Thoracic aorta (tissue), 2 donors: ENCODE measurements at regions not wholly inside any gene's neighbourhood (a gene's known extent, or its start where the extent isn't known, plus 50 kb on each side); places are given as distances from the start of the nearest gene placed in this dataset.

Experiments
- ATAC-seq: fragments of 150-250 bp; one replicate; pipeline ENCODE4 v1.8.0; 2017; ENCODE audit warnings: low read depth; ENCODE audit not compliant: insufficient number of reproducible peaks, low FRiP score
- DNase-seq: peaks from one replicate; pipeline ENCODE4 v3.0.0-alpha.2; 2020; ENCODE audit warnings: low spot score
- H3K27ac ChIP-seq, 2 donors: fragments of 200-600 bp; sonication (generic); 1 replicate in 1 of 2; 2 replicates in 1 of 2; pipeline ENCODE4 v1.5.1; 2016; ENCODE audit warnings: mild to moderate bottlenecking in 2 of 2, moderate library complexity in 2 of 2
- H3K27me3 ChIP-seq: fragments of 200-600 bp; sonication (generic); replicated peaks from 2 replicates; pipeline ENCODE4 v1.6.0; 2016; ENCODE audit warnings: mild to moderate bottlenecking; ENCODE audit not compliant: insufficient read depth
- H3K36me3 ChIP-seq: fragments of 200-600 bp; sonication (generic); one replicate; pipeline ENCODE4 v1.5.1; 2016
- H3K4me1 ChIP-seq, 2 donors: fragments of 200-600 bp; sonication (generic); 1 replicate in 1 of 2; 2 replicates in 1 of 2; pipeline versions ENCODE4 v1.5.1 to v1.6.0; 2016; ENCODE audit warnings: low read depth in 2 of 2, mild to moderate bottlenecking in 1 of 2; ENCODE audit not compliant: control insufficient read depth in 1 of 2
- H3K4me3 ChIP-seq: fragments of 200-600 bp; sonication (generic); 2 replicates; pipeline ENCODE4 v1.5.1; 2016; ENCODE audit warnings: mild to moderate bottlenecking
- H3K9me3 ChIP-seq: fragments of 200-600 bp; sonication (generic); 2 replicates; pipeline ENCODE4 v1.5.1; 2016
- TF ChIP-seq, protein P1 (sequence below): fragments of 200-600 bp; sonication (generic); IDR thresholded peaks from one replicate; pipeline ENCODE4 v1.5.1; 2019; ENCODE audit warnings: antibody characterized with exemption

DNA sequence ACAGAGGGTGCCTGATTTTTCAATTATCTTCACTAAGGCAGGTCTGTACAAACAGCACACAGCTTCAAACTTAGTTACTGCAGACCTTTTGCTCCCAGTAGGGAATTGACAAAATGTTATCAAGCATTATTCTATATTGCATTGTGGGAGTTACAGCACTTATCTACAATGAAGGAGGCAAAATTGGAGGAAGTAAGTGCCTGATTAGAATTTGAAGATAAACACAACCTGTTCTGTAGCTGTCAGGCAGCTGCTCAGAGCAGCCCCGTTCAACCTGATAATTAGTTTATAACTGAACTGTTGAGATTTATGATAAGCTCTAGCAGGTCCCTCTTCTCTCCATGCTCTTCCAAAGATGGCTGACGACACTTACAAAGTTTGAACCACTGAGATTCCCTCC, 364.4 kb upstream of the CYRIA start:
- Histone ChIP-seq H3K9me3 (no peaks in the 10 kb centered on the region), H3K27ac (no peak overlapping the region), H3K27me3 (no peaks in the 10 kb centered on the region), H3K4me3 (no peak overlapping the region), H3K36me3 (no peaks in the 10 kb centered on the region), H3K4me1 (no peaks in the 10 kb centered on the region)
- ATAC-seq (no peak), DNase-seq (no peak)
- TF ChIP-seq, protein P1, sequence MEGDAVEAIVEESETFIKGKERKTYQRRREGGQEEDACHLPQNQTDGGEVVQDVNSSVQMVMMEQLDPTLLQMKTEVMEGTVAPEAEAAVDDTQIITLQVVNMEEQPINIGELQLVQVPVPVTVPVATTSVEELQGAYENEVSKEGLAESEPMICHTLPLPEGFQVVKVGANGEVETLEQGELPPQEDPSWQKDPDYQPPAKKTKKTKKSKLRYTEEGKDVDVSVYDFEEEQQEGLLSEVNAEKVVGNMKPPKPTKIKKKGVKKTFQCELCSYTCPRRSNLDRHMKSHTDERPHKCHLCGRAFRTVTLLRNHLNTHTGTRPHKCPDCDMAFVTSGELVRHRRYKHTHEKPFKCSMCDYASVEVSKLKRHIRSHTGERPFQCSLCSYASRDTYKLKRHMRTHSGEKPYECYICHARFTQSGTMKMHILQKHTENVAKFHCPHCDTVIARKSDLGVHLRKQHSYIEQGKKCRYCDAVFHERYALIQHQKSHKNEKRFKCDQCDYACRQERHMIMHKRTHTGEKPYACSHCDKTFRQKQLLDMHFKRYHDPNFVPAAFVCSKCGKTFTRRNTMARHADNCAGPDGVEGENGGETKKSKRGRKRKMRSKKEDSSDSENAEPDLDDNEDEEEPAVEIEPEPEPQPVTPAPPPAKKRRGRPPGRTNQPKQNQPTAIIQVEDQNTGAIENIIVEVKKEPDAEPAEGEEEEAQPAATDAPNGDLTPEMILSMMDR, result no peak

DNA sequence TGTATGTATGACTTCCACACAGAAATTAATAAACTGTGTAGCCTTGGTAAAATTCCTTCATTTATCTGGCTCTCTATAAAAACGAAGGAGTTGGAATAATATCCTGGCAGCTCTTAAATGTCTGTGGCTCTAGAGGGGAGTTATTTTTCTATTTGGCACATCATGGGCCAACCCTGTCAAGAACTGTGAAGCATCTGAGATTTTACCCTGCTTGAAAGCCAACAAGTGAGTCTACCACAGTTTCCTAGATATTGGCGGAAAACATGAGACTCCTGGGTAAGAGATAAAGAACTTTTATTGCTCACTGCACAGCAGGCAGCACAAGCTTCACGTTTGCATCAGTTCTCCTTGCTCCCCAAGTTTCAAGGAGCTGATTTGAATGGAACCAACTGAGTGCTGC, 346.7 kb upstream of the CYRIA start:
- Histone ChIP-seq H3K4me1 (no peaks in the 10 kb centered on the region), H3K36me3 (no peaks in the 10 kb centered on the region), H3K4me3 (no peak overlapping the region), H3K27ac (no peak overlapping the region), H3K27me3 (no peaks in the 10 kb centered on the region), H3K9me3 (no peaks in the 10 kb centered on the region)
- ATAC-seq (no peak), DNase-seq (no peak)
- TF ChIP-seq, protein P1, result no peak

DNA sequence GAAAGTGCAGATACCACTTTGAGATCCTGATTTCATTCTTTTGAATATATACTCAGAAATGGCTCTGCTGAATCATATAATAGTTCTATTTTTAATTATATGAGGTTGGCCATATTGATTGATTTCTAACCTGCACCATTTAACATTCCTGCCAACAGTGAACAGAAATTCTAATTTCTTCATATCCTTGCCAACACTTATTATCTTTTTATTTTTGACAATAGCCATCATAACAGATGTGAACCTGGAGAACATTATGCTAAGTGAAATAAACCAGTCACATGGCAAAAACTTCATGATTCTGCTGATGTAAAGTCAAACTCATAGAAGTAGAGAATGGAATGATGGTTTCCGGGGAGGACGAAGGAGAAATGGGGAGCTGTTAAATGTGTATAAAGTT, 344.5 kb upstream of the CYRIA start:
- DNase-seq, result no peak
- H3K27ac ChIP-seq, result no peak overlapping the region
- no peaks in the 10 kb centered on the region for H3K36me3 ChIP-seq
- no peak overlapping the region for H3K4me3 ChIP-seq
- no peaks in the 10 kb centered on the region for H3K9me3 ChIP-seq
- TF ChIP-seq, protein P1, result no peak
- ATAC-seq, result no peak
- no peaks in the 10 kb centered on the region for H3K27me3 ChIP-seq
- no peaks in the 10 kb centered on the region for H3K4me1 ChIP-seq

DNA sequence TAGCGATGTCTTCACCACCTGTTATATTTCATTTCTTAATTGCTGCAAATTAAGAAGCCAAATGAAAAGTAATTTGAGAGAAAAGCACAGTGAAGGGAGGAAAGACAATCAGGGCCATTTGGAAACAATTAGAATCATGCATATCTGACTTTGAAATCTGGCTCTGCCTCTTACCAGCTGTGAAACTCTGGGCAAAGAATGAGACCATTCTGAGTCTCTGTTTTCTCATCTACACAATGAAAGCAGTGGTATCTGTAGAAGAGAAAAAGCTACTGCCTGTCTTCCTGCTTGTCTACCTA, 334.5 kb upstream of the CYRIA start:
- DNase-seq, result no peak
- Histone ChIP-seq H3K4me1 (no peaks in the 10 kb centered on the region), H3K4me3 (no peak overlapping the region), H3K27me3 (no peaks in the 10 kb centered on the region), H3K27ac (no peak overlapping the region), H3K36me3 (no peaks in the 10 kb centered on the region), H3K9me3 (peaks cover 3% of the 10 kb centered on the region)
- no peak for ATAC-seq
- TF ChIP-seq, protein P1, result no peak

DNA sequence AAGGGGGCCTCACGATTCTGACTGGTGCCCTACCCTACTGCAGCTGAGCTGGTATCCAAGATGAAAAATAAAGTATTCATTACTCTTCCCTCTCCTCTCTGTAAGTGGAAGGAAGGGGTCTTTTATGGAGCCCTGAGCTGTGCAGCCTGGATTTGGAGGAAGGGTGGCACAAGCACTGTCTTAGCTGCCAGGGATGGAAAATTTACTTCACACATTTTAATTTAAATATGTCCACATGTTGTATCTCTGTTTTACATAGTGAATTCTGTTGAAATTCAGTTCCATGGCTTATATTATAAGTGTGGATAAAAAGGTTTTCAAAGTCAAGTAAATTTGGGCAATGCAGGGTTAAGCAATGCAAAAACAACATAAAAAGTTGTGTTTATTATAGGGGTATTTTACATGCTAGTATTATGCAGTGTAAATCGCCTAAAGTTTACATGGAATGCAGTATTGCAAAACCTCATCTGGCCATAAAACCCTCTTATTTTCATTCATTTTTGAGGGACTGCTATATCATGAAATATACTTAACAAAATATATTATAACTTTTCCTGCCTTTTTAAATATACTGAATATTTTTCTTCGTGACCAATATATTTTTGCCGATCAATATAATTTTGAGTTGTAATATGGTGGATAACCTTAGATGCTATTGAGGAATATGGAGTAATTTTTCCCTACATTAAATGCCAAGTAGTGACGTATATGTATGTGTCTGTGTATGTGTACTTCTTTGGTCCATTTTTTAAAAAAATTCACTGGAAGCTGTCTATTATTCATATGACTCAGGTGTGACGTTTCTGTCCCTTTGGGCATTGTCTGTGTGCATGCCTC, 333.9 kb upstream of the CYRIA start:
- Histone ChIP-seq H3K27me3 (no peaks in the 10 kb centered on the region), H3K4me1 (no peaks in the 10 kb centered on the region), H3K36me3 (no peaks in the 10 kb centered on the region), H3K4me3 (no peak overlapping the region), H3K9me3 (peaks cover 3% of the 10 kb centered on the region), H3K27ac (no peak overlapping the region)
- ATAC-seq, result no peak
- TF ChIP-seq, protein P1, result no peak
- DNase-seq, result no peak
